LNCAP (cell line): ENCODE measurements at regions not wholly inside any gene's neighbourhood (a gene's known extent, or its start where the extent isn't known, plus 50 kb on each side); places are given as distances from the start of the nearest gene placed in this dataset.

Source experiments
- CTCF ChIP-seq: fragments of 450-650 bp; IDR thresholded peaks from 2 replicates; pipeline ENCODE4 v1.5.1; 2017; ENCODE audit warnings: mild to moderate bottlenecking

GRCh38 chr6:91242614-91242949, 655.7 kb upstream of the MAP3K7 start:
- no peak for TF ChIP-seq CTCF

GRCh38 chr6:91241946-91242613, 655.2 kb upstream of the MAP3K7 start:
- no peak for TF ChIP-seq CTCF

DNA sequence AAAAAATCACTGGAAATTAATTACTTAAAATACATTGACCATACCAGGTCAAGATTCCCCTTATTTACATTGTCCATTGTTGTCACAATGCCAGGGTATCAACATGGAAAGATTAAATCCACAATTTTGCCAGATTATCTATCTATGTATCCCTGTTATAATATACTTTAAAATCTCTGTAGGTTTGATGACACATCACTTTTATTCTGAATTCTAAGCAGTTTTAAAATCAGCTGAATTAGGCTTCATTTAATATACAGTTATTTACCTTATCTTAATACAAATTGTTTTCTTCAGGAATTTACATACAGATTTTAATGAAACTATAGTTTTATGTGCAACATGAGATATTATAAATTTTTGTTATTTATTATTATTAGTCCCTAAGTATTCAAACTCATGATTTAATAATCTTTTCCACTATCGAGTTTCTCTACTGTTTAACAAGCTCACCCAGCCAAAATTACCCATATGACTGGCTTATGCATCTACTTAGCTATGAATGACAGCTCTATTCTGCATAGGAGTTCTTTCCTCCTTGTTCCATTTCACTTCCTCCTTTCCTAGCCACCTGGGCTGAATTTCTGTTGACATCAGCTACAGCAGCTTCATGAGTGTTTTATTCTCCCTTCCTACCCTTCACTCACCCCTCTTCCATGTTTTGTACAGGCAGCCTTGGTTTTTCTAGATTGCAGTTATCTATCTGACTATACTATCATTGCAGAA, 654.2 kb upstream of the MAP3K7 start:
- TF ChIP-seq CTCF = no peak

- TF ChIP-seq CTCF = no peak
Measured at GRCh38 chr6:91221072-91221720, 634.3 kb upstream of the MAP3K7 start.

- no peak for TF ChIP-seq CTCF
Measured at GRCh38 chr6:91213229-91213901, 626.5 kb upstream of the MAP3K7 start.

DNA sequence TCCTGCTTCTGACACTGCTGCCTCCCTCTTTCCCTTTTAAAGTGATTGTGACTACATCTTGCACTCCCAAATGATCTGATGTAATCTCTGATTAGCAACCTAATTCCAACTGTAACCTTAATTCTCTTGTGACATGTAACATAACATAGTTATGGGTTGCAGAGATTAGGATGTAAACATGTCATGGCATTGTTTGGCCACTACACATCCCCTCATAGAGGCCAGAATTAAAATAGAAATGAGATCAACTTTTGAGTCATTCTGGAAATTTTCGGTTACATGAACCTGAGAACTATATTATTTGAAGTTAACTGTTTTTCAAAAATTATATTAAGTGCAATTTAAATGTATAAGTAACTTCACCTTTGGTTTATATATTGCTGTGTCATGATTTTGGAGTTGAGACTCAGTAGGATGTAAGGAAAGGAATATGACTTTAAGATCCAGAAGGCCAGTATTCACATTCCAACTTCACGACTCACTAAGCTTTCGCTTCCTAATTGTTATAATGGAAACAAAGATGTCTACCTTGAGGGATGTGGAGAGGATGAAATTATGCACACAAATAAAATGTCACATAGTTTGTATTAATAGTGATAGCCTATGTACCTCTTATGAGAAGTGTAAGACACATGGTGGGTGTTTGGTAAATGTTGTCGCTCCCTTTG, 611.9 kb upstream of the MAP3K7 start:
- no peak for TF ChIP-seq CTCF

DNA sequence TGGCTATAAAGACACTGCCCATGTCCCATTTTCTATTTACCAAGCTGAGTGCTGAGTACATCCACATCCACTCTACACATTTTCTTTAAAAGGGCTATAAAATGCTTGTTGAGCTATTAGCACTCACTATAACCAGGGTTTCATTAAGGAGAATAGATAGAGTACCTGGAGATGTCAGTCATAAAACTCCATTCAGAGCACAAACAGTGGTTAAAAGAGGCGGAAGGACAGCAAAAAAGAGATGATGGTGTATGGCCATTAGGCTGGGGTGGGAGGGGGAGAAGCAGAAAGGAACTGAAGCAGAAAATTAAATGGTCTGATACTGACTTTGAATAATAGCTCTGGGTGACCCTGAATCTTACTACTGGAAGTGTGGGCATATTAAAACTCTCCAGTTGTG, 609.9 kb upstream of the MAP3K7 start:
- TF ChIP-seq CTCF = no peak
